Smooth muscle cell (in vitro differentiated cells): ENCODE measurements at regions not wholly inside any gene's neighbourhood (a gene's known extent, or its start where the extent isn't known, plus 50 kb on each side); places are given as distances from the start of the nearest gene placed in this dataset.

ENCODE experiments used
- DNase-seq: peaks from one replicate; lab custom pipeline; 2025; ENCODE audit not compliant: unreplicated experiment; lab: John Stamatoyannopoulos, UW
- H2AFZ ChIP-seq: fragments of 200-600 bp; sonication (generic); 2 replicates; pipeline ENCODE4 v1.6.0; 2016; ENCODE audit warnings: antibody characterized with exemption, low read depth, mild to moderate bottlenecking
- H3F3A ChIP-seq: fragments of 200-600 bp; sonication (generic); 2 replicates; pipeline ENCODE4 v1.6.0; 2017; ENCODE audit warnings: antibody characterized with exemption, low read depth
- H3K27ac ChIP-seq: fragments of 200-600 bp; sonication (generic); 2 replicates; pipeline ENCODE4 v1.5.1; 2016; ENCODE audit warnings: low read depth, mild to moderate bottlenecking
- H3K27me3 ChIP-seq: fragments of 200-600 bp; sonication (generic); 2 replicates; pipeline ENCODE4 v1.6.1; 2016; ENCODE audit warnings: low read depth, mild to moderate bottlenecking
- H3K36me3 ChIP-seq: fragments of 200-600 bp; sonication (generic); 2 replicates; pipeline ENCODE4 v1.5.1; 2016; ENCODE audit warnings: low read depth
- H3K4me1 ChIP-seq: fragments of 200-600 bp; sonication (generic); 2 replicates; pipeline ENCODE4 v1.5.1; 2016; ENCODE audit warnings: low read depth
- H3K4me2 ChIP-seq: fragments of 200-600 bp; sonication (generic); 2 replicates; pipeline ENCODE4 v1.6.0; 2016; ENCODE audit warnings: mild to moderate bottlenecking
- H3K4me3 ChIP-seq: fragments of 200-600 bp; sonication (generic); 2 replicates; pipeline ENCODE4 v1.5.1; 2016; ENCODE audit warnings: mild to moderate bottlenecking
- H3K79me2 ChIP-seq: fragments of 200-600 bp; sonication (generic); 2 replicates; pipeline ENCODE4 v1.6.0; 2016; ENCODE audit warnings: low read depth, mild to moderate bottlenecking
- H3K9ac ChIP-seq: fragments of 200-600 bp; sonication (generic); 2 replicates; pipeline ENCODE4 v1.6.0; 2016; ENCODE audit warnings: low read depth
- H3K9me3 ChIP-seq: fragments of 200-600 bp; sonication (generic); replicated peaks from 2 replicates; pipeline ENCODE4 v1.5.1; 2016; ENCODE audit warnings: low read depth
- H4K20me1 ChIP-seq: fragments of 200-600 bp; sonication (generic); 2 replicates; pipeline ENCODE4 v1.6.0; 2016; ENCODE audit warnings: low read depth
- WGBS: methylation state at CpG from one replicate; pipeline ENCODE4 v1.1.7; 2016; ENCODE audit warnings: low lambda C conversion rate; 5-methylcytosine and 5-hydroxymethylcytosine counted together
- TF ChIP-seq, protein P1 (sequence below): fragments of 200-600 bp; sonication (generic); IDR thresholded peaks from 2 replicates; pipeline ENCODE4 v1.5.1; 2017; ENCODE audit warnings: borderline replicate concordance, mild to moderate bottlenecking, antibody characterized with exemption; ENCODE audit not compliant: insufficient read depth, poor library complexity, severe bottlenecking

DNA sequence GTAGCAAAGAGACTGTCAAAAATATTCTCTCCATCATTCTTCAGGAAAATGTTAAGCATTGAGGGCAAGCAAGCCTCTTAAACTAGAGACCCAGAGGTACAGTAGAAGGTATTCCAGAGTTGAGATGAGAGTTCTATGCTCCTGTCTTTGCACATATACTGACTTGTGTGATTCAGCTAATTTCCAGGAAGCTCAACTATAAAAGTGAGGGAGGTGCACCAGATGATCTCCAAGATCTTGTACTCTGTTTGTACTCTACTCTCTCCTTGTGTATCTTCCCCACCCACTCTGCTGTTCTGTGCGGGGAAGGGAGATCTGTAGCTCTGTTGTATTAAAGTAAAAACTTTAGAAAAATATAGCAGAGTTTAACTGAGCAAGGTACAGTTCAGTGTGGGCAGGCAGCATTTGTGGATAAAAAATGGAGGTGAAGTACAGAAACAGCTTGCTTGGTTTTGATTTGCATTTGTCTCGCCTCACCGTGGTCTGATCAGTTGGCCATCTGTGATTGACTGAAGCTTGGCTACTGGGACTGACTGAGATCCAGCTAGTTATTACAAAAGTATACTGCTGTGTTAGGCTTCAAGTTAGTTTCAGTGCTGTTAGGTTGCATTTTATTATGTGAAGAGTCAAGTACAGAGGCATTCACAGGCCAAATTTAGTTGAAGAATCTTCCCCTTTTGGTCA, 463.1 kb upstream of the GOLIM4 start:
- H3K4me2 ChIP-seq, result no peak overlapping the region
- no peak overlapping the region for H3K27ac ChIP-seq
- H3F3A ChIP-seq, result no peaks in the 10 kb centered on the region
- no peaks in the 10 kb centered on the region for H3K27me3 ChIP-seq
- no peaks in the 10 kb centered on the region for H3K9me3 ChIP-seq
- H3K9ac ChIP-seq, result no peak overlapping the region
- H3K36me3 ChIP-seq, result no peaks in the 10 kb centered on the region
- H3K79me2 ChIP-seq, result no peaks in the 10 kb centered on the region
- no peaks in the 10 kb centered on the region for H3K4me1 ChIP-seq
- no peaks in the 10 kb centered on the region for H4K20me1 ChIP-seq
- TF ChIP-seq, protein P1, sequence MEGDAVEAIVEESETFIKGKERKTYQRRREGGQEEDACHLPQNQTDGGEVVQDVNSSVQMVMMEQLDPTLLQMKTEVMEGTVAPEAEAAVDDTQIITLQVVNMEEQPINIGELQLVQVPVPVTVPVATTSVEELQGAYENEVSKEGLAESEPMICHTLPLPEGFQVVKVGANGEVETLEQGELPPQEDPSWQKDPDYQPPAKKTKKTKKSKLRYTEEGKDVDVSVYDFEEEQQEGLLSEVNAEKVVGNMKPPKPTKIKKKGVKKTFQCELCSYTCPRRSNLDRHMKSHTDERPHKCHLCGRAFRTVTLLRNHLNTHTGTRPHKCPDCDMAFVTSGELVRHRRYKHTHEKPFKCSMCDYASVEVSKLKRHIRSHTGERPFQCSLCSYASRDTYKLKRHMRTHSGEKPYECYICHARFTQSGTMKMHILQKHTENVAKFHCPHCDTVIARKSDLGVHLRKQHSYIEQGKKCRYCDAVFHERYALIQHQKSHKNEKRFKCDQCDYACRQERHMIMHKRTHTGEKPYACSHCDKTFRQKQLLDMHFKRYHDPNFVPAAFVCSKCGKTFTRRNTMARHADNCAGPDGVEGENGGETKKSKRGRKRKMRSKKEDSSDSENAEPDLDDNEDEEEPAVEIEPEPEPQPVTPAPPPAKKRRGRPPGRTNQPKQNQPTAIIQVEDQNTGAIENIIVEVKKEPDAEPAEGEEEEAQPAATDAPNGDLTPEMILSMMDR, result no peak
- no peak overlapping the region for H3K4me3 ChIP-seq
- H2AFZ ChIP-seq, result no peak overlapping the region
- DNase-seq, result no peak
- 90% methylated on average over 3 of the region's 3 CpGs for WGBS

DNA sequence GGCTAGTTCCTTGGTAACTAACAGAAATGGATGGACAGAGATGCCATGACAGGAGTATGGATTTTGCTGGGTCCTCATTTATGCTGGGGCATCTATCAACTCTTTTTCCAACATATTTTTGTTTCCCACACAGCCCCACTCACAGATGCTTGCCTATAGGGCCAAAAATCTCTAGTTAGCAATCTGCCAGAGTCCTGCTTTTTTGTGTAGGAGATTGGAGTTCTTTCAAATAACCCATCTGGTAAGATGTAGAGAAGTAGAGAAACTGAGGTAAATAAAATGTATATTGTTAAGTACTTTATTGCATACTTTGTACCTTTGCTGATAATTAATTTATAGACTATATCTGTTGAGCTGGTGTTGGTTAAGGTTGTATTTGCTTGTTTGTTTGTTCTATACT, 456.5 kb upstream of the GOLIM4 start:
- Histone ChIP-seq H3K4me3 (no peak overlapping the region), H2AFZ (no peak overlapping the region), H3K4me1 (peaks cover 8% of the 10 kb centered on the region), H3K9me3 (no peaks in the 10 kb centered on the region), H3K27ac (no peak overlapping the region), H3K9ac (no peak overlapping the region), H3K4me2 (no peak overlapping the region), H4K20me1 (no peaks in the 10 kb centered on the region), H3F3A (no peaks in the 10 kb centered on the region), H3K36me3 (no peaks in the 10 kb centered on the region), H3K79me2 (no peaks in the 10 kb centered on the region), H3K27me3 (no peaks in the 10 kb centered on the region)
- TF ChIP-seq, protein P1, result no peak
- DNase-seq, result no peak

GRCh38 chr3:168548719-168549118, 453.0 kb upstream of the GOLIM4 start:
- H3K79me2 ChIP-seq, result no peaks in the 10 kb centered on the region
- no peaks in the 10 kb centered on the region for H3F3A ChIP-seq
- no peak for DNase-seq
- no peak overlapping the region for H3K27ac ChIP-seq
- H3K4me2 ChIP-seq, result no peak overlapping the region
- no peaks in the 10 kb centered on the region for H3K27me3 ChIP-seq
- no peaks in the 10 kb centered on the region for H3K36me3 ChIP-seq
- no peaks in the 10 kb centered on the region for H4K20me1 ChIP-seq
- no peaks in the 10 kb centered on the region for H3K9me3 ChIP-seq
- TF ChIP-seq, protein P1, result no peak
- WGBS, result 66% methylated on average over 2 of the region's 2 CpGs
- no peak overlapping the region for H3K4me3 ChIP-seq
- H3K4me1 ChIP-seq, result peaks cover 8% of the 10 kb centered on the region
- H2AFZ ChIP-seq, result no peak overlapping the region
- no peak overlapping the region for H3K9ac ChIP-seq

DNA sequence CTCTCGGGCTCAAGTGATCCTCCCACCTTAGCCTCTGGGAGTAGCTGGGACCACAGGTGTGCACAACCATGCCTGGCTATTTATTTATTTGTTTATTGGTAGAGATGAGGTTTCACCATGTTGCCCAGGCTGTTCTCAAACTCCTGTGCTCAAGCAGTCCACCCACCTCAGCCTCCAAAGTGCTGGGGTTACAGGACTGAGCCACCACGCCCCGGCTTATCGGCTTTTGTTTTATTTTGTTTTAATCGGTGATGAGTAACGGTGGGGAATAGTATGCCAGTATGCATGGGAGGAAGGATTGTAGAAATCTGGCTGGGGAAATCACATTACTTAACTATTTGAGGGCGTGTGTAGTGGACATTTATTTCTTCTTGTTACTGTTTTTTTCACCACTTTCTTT, 451.0 kb upstream of the GOLIM4 start:
- Histone ChIP-seq H4K20me1 (no peaks in the 10 kb centered on the region), H3F3A (no peaks in the 10 kb centered on the region), H3K9me3 (no peaks in the 10 kb centered on the region), H3K9ac (no peak overlapping the region), H3K4me3 (no peak overlapping the region), H3K4me2 (no peak overlapping the region), H2AFZ (no peak overlapping the region), H3K36me3 (no peaks in the 10 kb centered on the region), H3K27ac (no peak overlapping the region), H3K4me1 (peaks cover 8% of the 10 kb centered on the region), H3K79me2 (no peaks in the 10 kb centered on the region), H3K27me3 (no peaks in the 10 kb centered on the region)
- TF ChIP-seq, protein P1, result no peak
- WGBS, result 93% methylated on average over 7 of the region's 7 CpGs
- DNase-seq, result no peak
